K562 (cell line): ENCODE measurements at regions not wholly inside any gene's neighbourhood (a gene's known extent, or its start where the extent isn't known, plus 50 kb on each side); places are given as distances from the start of the nearest gene placed in this dataset.
A peak's percentile ranks its signal among the peaks of the same experiment; 100 is the strongest.

ENCODE experiments used
- ATAC-seq: fragments of 200-7000 bp; cut with Tn5 transposase; 3 replicates; pipeline ENCODE4 v1.9.1; 2020; ENCODE audit warnings: moderate library complexity
- BruUV-seq: library from RNA; stranded (reverse); fragments of 400-500 nt; replicated peaks from 2 replicates; lab custom pipeline; 2021; lab: Mats Ljungman, UMichigan
- CTCF ChIA-PET: fragments of 300-600 bp; formaldehyde crosslinking; extraction: SDS; loops from one replicate; lab custom pipeline; 2021; ENCODE audit warnings: low intra/inter-chr PET ratio; lab: Yijun Ruan, JAX
- POLR2A ChIA-PET: fragments of 300-600, 350-650 bp; sonication (Branson Sonifier 250); formaldehyde crosslinking; extraction: SDS; loops from one replicate; lab custom pipeline; 2021; ENCODE audit warnings: antibody characterized with exemption, inconsistent platforms; lab: Yijun Ruan, JAX
- DNase-seq, 4 experiments: peaks; one replicate each; pipeline versions ENCODE4 v3.0.0 to v3.0.0-alpha.2; 2011 to 2018; ENCODE audit warnings: low spot score in 3 of 4, mixed read lengths in 3 of 4; ENCODE audit errors: extremely low read depth in 1 of 4
- FAIRE-seq: peaks from 2 replicates; lab custom pipeline; 2011; peaks lifted over from hg19 to GRCh38; lab: Jason Lieb, UNC
- H2AFZ ChIP-seq: 2 replicates; pipeline ENCODE4 v1.6.0; 2011; ENCODE audit warnings: low read depth, low read length, control low read depth, inconsistent platforms
- H3K27ac ChIP-seq: fragments of 200-600 bp; 3 replicates; pipeline ENCODE4 v1.8.0; 2011; ENCODE audit warnings: low read depth, mild to moderate bottlenecking, control low read depth, inconsistent platforms, low read length, moderate library complexity, mixed read lengths; ENCODE audit errors: extremely low read depth
- H3K27me3 ChIP-seq, 2 experiments: fragments of 300-600 bp in 1 of 2; 2 replicates in 1 of 2; 3 replicates in 1 of 2; pipeline versions ENCODE4 v1.6.0 to v1.8.0; 2011; ENCODE audit warnings: inconsistent platforms in 2 of 2, low read length in 2 of 2, mild to moderate bottlenecking in 1 of 2, mixed read lengths in 1 of 2, moderate library complexity in 1 of 2; ENCODE audit not compliant: control insufficient read depth in 2 of 2, insufficient read depth in 2 of 2
- H3K36me3 ChIP-seq: fragments of 300-600 bp; 3 replicates; pipeline ENCODE4 v1.8.0; 2011; ENCODE audit warnings: mild to moderate bottlenecking, low read length, inconsistent platforms; ENCODE audit not compliant: control insufficient read depth, insufficient read depth
- H3K4me1 ChIP-seq, 2 experiments: fragments of 200-600 bp in 1 of 2; replicated peaks in 1 of 2; 2 replicates in 1 of 2; 3 replicates in 1 of 2; pipeline versions ENCODE4 v1.5.1 to v1.8.0; 2011; ENCODE audit warnings: inconsistent platforms in 2 of 2, low read length in 2 of 2, mild to moderate bottlenecking in 1 of 2, mixed read lengths in 1 of 2, moderate library complexity in 1 of 2; ENCODE audit not compliant: control insufficient read depth in 2 of 2, insufficient read depth in 2 of 2
- H3K4me2 ChIP-seq: 2 replicates; pipeline ENCODE4 v1.6.1; 2011; ENCODE audit warnings: low read length, control low read depth, inconsistent platforms, mixed read lengths; ENCODE audit not compliant: insufficient read depth
- H3K4me3 ChIP-seq: fragments of 200-600 bp; sonication (generic), shearing (Covaris generic); 2 replicates; pipeline ENCODE4 v1.5.1; 2016; ENCODE audit warnings: control low read depth, inconsistent platforms
- H3K79me2 ChIP-seq: fragments of 200-600 bp; 3 replicates; pipeline ENCODE4 v1.8.0; 2011; ENCODE audit warnings: low read length, inconsistent platforms; ENCODE audit not compliant: control insufficient read depth, insufficient read depth
- H3K9ac ChIP-seq, 2 experiments: 2 replicates each; pipeline versions ENCODE4 v1.6.0 to v1.6.1; 2011; ENCODE audit warnings: low read depth in 2 of 2, low read length in 2 of 2, control low read depth in 1 of 2, inconsistent platforms in 1 of 2, mild to moderate bottlenecking in 1 of 2, mixed read lengths in 1 of 2; ENCODE audit not compliant: insufficient read depth in 1 of 2
- H3K9me1 ChIP-seq: one replicate; pipeline ENCODE4 v1.6.0; 2011; ENCODE audit warnings: inconsistent platforms, mild to moderate bottlenecking, low read length, moderate library complexity; ENCODE audit not compliant: control insufficient read depth, insufficient read depth
- H3K9me3 ChIP-seq: replicated peaks from 2 replicates; pipeline ENCODE4 v1.5.1; 2011; ENCODE audit warnings: low read depth, low read length, inconsistent platforms; ENCODE audit not compliant: control insufficient read depth, insufficient read depth
- H4K20me1 ChIP-seq: replicated peaks from 2 replicates; pipeline ENCODE4 v1.6.1; 2011; ENCODE audit warnings: low read length, inconsistent platforms, mixed read lengths; ENCODE audit not compliant: control insufficient read depth, insufficient read depth
- C11orf30 ChIP-seq: fragments of 450-650 bp; IDR thresholded peaks from 2 replicates; pipeline ENCODE4 v1.6.1; 2016; ENCODE audit warnings: low read depth, mild to moderate bottlenecking
- E2F3 ChIP-seq: fragments of 250-450 bp; sonication (Bioruptor Pico); IDR thresholded peaks from 2 replicates; pipeline ENCODE4 v1.4.0; 2020; ENCODE audit warnings: mild to moderate bottlenecking
- FOXK1 ChIP-seq: sonication (generic); formaldehyde crosslinking; IDR thresholded peaks from 2 replicates; pipeline ENCODE4 v1.8.0; 2022; ENCODE audit warnings: missing genetic modification reagents, mild to moderate bottlenecking, borderline replicate concordance
- FOXP4 ChIP-seq: sonication (generic); formaldehyde crosslinking; IDR thresholded peaks from 2 replicates; pipeline ENCODE4 v1.8.0; 2022; ENCODE audit warnings: mild to moderate bottlenecking, missing genetic modification reagents, borderline replicate concordance
- KDM4B ChIP-seq, 2 experiments: fragments of 450-650 bp in 1 of 2; sonication (generic) in 1 of 2; IDR thresholded peaks; 2 replicates each; pipeline ENCODE4 v1.6.1; 2016 to 2017; ENCODE audit warnings: borderline replicate concordance in 2 of 2, antibody characterized with exemption in 1 of 2, low read depth in 1 of 2, mild to moderate bottlenecking in 1 of 2
- LCOR ChIP-seq: sonication (generic); formaldehyde crosslinking; IDR thresholded peaks from 2 replicates; pipeline ENCODE4 v1.8.0; 2022; ENCODE audit warnings: mild to moderate bottlenecking, missing genetic modification reagents
- MAFG ChIP-seq: fragments of 450-650 bp; conservative IDR thresholded peaks from 2 replicates; pipeline ENCODE4 v1.6.1; 2016; ENCODE audit warnings: missing genetic modification characterization, missing compliant biosample characterization
- MAFK ChIP-seq: IDR thresholded peaks from 2 replicates; pipeline ENCODE4 v1.6.1; 2011; ENCODE audit warnings: low read length, improper control_type of control experiment
- NELFE ChIP-seq: IDR thresholded peaks from 2 replicates; pipeline ENCODE4 v1.6.1; 2011; ENCODE audit warnings: mild to moderate bottlenecking; ENCODE audit not compliant: insufficient read depth, insufficient read length
- NFXL1 ChIP-seq: fragments of 450-650 bp; formaldehyde crosslinking; IDR thresholded peaks from 2 replicates; pipeline ENCODE4 v1.4.0; 2021; ENCODE audit warnings: mild to moderate bottlenecking
- PTBP1 ChIP-seq: fragments of 200-400 bp; formaldehyde crosslinking; IDR thresholded peaks from 2 replicates; pipeline ENCODE4 v1.6.1; 2017; ENCODE audit warnings: low read depth, low read length
- TARDBP ChIP-seq: fragments of 450-650 bp; IDR thresholded peaks from 2 replicates; pipeline ENCODE4 v1.6.1; 2016
- TEAD2 ChIP-seq: fragments of 450-650 bp; IDR thresholded peaks from 2 replicates; pipeline ENCODE4 v1.6.1; 2016; ENCODE audit warnings: missing genetic modification characterization, control low read depth, missing compliant biosample characterization
- ZFP91 ChIP-seq: sonication (generic); formaldehyde crosslinking; IDR thresholded peaks from 2 replicates; pipeline ENCODE4 v1.8.0; 2022; ENCODE audit warnings: mild to moderate bottlenecking, missing genetic modification reagents
- ZFX ChIP-seq: sonication (generic); formaldehyde crosslinking; IDR thresholded peaks from 2 replicates; pipeline ENCODE4 v1.8.0; 2022; ENCODE audit warnings: mild to moderate bottlenecking, missing genetic modification reagents, moderate library complexity
- ZNF175 ChIP-seq: fragments of 200-800 bp; sonication (Bioruptor generic); IDR thresholded peaks from 2 replicates; pipeline ENCODE4 v1.6.1; 2016; ENCODE audit warnings: low read depth, mild to moderate bottlenecking, missing genetic modification characterization, missing compliant biosample characterization
- ZNF316 ChIP-seq: fragments of 450-650 bp; IDR thresholded peaks from 2 replicates; pipeline ENCODE4 v1.6.1; 2016
- ZNF449 ChIP-seq: fragments of 250-450 bp; sonication (Bioruptor Pico); IDR thresholded peaks from 2 replicates; pipeline ENCODE4 v1.8.0; 2022; ENCODE audit warnings: moderate library complexity, mild to moderate bottlenecking, inconsistent platforms
- WGBS: fragments of 100-300 bp; shearing (Covaris generic); methylation state at CpG from one replicate; pipeline ENCODE4 v1.1.6; 2016; ENCODE audit warnings: low coverage, mixed read lengths; ENCODE audit not compliant: insufficient coverage; ENCODE audit errors: missing lambda C conversion rate; 5-methylcytosine and 5-hydroxymethylcytosine counted together
- in situ Hi-C: fragments of 300-500 bp; cut with MboI; formaldehyde crosslinking; loops from 4 replicates; pipeline ENCODE4 v1.15.0; 2018; ENCODE audit warnings: inconsistent platforms, mixed read lengths
- intact Hi-C: fragments of 100-400 bp; cut with micrococcal nuclease; formaldehyde crosslinking; loops from 2 replicates; pipeline ENCODE4 v1.14.2; 2022

- intact Hi-C loops (no loop called here), in situ Hi-C loops (no loop called here)
- no peaks in the 10 kb centered on the region for H3K36me3 ChIP-seq
- no peaks in the 10 kb centered on the region for H4K20me1 ChIP-seq
- no peak overlapping the region for H3K27ac ChIP-seq
- WGBS = 7% methylated on average over 3 of the region's 3 CpGs
- TF ChIP-seq ZNF175 = no peak
- no peak for TF ChIP-seq TARDBP
- peak; percentile 20; the same call in 1 of the 2 replicates for TF ChIP-seq MAFK
- TF ChIP-seq ZNF316 = peak; percentile 92
- no peak for TF ChIP-seq ZFX (CRISPR knock-in tag)
- TF ChIP-seq E2F3 (CRISPR knock-in tag) = no peak
- TF ChIP-seq NFXL1 (CRISPR knock-in tag) = no peak
- no peak for TF ChIP-seq FOXK1 (CRISPR knock-in tag)
- TF ChIP-seq ZFP91 (CRISPR knock-in tag) = no peak
- no peak for TF ChIP-seq LCOR (CRISPR knock-in tag)
- no peak for TF ChIP-seq TEAD2 (tag)
- no peak for TF ChIP-seq NELFE
- peak; percentile 76 for TF ChIP-seq C11orf30
- TF ChIP-seq KDM4B (IDR thresholded peaks at IDR 0.05; ENCODE audit: borderline replicate concordance in 2 of 2, low read depth in 1 of 2) = no peak
- TF ChIP-seq MAFG (tag) = peak; percentile 58
- TF ChIP-seq FOXP4 (CRISPR knock-in tag) = no peak
- TF ChIP-seq ZNF449 = no peak
- no peak for TF ChIP-seq PTBP1
- no peak overlapping the region for H3K4me3 ChIP-seq
- H3K9me3 ChIP-seq = no peaks in the 10 kb centered on the region
- ChIA-PET CTCF (no interaction called here), POLR2A (no interaction called here)
- no peak overlapping the region for H3K4me2 ChIP-seq
- H3K4me1 ChIP-seq = no peaks in the 10 kb centered on the region
- no peak overlapping the region for H2AFZ ChIP-seq
- no peaks in the 10 kb centered on the region for H3K79me2 ChIP-seq
- no peak overlapping the region for H3K9ac ChIP-seq
- no peak for FAIRE-seq
- no peaks in the 10 kb centered on the region for H3K27me3 ChIP-seq
- DNase-seq = no peak
- no TSS peak for BruUV-seq
- no peaks in the 10 kb centered on the region for H3K9me1 ChIP-seq
- no peak for ATAC-seq
Measured at GRCh38 chr12:73991138-73991537, 546.5 kb upstream of the ATXN7L3B start.
